ENCODE measurements at regions not wholly inside any gene's neighbourhood (a gene's known extent, or its start where the extent isn't known, plus 50 kb on each side); places are given as distances from the start of the nearest gene placed in this dataset.

GRCh38 chr5:68582284-68582683 lies 366.7 kb downstream of the PIK3R1 start:
- DNase-seq (ENCODE audit: low spot score): no peak

GRCh38 chr5:68587171-68587570 lies 371.6 kb downstream of the PIK3R1 start:
- DNase-seq (ENCODE audit: low spot score): no peak

- no peak for DNase-seq (ENCODE audit: low spot score)
Measured at GRCh38 chr5:68591850-68592249, 376.3 kb downstream of the PIK3R1 start.

GRCh38 chr5:68592351-68592750 lies 376.8 kb downstream of the PIK3R1 start:
- DNase-seq (ENCODE audit: low spot score): no peak

GRCh38 chr5:68593211-68593671 lies 377.7 kb downstream of the PIK3R1 start:
- DNase-seq (ENCODE audit: low spot score): no peak

- no peak for DNase-seq (ENCODE audit: low spot score)
Measured at GRCh38 chr5:68612972-68613371, 397.4 kb downstream of the PIK3R1 start.

- DNase-seq (ENCODE audit: low spot score): no peak
Measured at GRCh38 chr5:68618501-68618900, 402.9 kb downstream of the PIK3R1 start.

- DNase-seq (ENCODE audit: low spot score): peak; percentile 20
Measured at GRCh38 chr5:68627001-68627400, 411.4 kb downstream of the PIK3R1 start.

GRCh38 chr5:68628082-68628814 lies 412.7 kb downstream of the PIK3R1 start:
- no peak for DNase-seq (ENCODE audit: low spot score)

- no peak for DNase-seq (ENCODE audit: low spot score)
Measured at GRCh38 chr5:68630354-68630753, 414.8 kb downstream of the PIK3R1 start.

GRCh38 chr5:68631884-68632283 lies 416.3 kb downstream of the PIK3R1 start:
- DNase-seq (ENCODE audit: low spot score): no peak

GRCh38 chr5:68641211-68641610 lies 425.7 kb downstream of the PIK3R1 start:
- no peak for DNase-seq (ENCODE audit: low spot score)

- no peak for DNase-seq (ENCODE audit: low spot score)
Measured at GRCh38 chr5:68643064-68643463, 427.5 kb downstream of the PIK3R1 start.

GRCh38 chr5:68644971-68645370 lies 429.4 kb downstream of the PIK3R1 start:
- no peak for DNase-seq (ENCODE audit: low spot score)

- no peak for DNase-seq (ENCODE audit: low spot score)
Measured at GRCh38 chr5:68646144-68646543, 430.6 kb downstream of the PIK3R1 start.

- DNase-seq (ENCODE audit: low spot score): no peak
Measured at GRCh38 chr5:68647743-68648142, 432.2 kb downstream of the PIK3R1 start.

GRCh38 chr5:68648944-68649857 lies 433.6 kb downstream of the PIK3R1 start:
- DNase-seq (ENCODE audit: low spot score): no peak

GRCh38 chr5:68652534-68652965 lies 437.0 kb downstream of the PIK3R1 start:
- no peak for DNase-seq (ENCODE audit: low spot score)

GRCh38 chr5:68653471-68653870 lies 437.9 kb downstream of the PIK3R1 start:
- no peak for DNase-seq (ENCODE audit: low spot score)

GRCh38 chr5:68657055-68657961 lies 436.5 kb upstream of the SLC30A5 start:
- no peak for DNase-seq (ENCODE audit: low spot score)

- no peak for DNase-seq (ENCODE audit: low spot score)
Measured at GRCh38 chr5:68658810-68659372, 434.9 kb upstream of the SLC30A5 start.

GRCh38 chr5:68659881-68660280 lies 433.9 kb upstream of the SLC30A5 start:
- DNase-seq (ENCODE audit: low spot score): no peak
